Tibial nerve (tissue), 4 donors: ENCODE measurements at regions not wholly inside any gene's neighbourhood (a gene's known extent, or its start where the extent isn't known, plus 50 kb on each side); places are given as distances from the start of the nearest gene placed in this dataset.

Experiments used
- DNase-seq, 2 donors: peaks; one replicate each; pipeline ENCODE4 v3.0.0-alpha.2; 2019; ENCODE audit warnings: low spot score in 2 of 2
- H3K27ac ChIP-seq, 4 donors: fragments of 200-600 bp; sonication (generic) in 3 of 4; one replicate each; pipeline ENCODE4 v1.5.1; 2017 to 2019; ENCODE audit warnings: mild to moderate bottlenecking in 1 of 4
- H3K27me3 ChIP-seq, 2 donors: fragments of 200-600 bp; sonication (generic) in 1 of 2; one replicate each; pipeline versions ENCODE4 v1.5.1 to v1.6.0; 2017 to 2019
- H3K36me3 ChIP-seq, 3 donors: fragments of 200-600 bp; sonication (generic); one replicate each; pipeline ENCODE4 v1.5.1; 2018 to 2019
- H3K4me1 ChIP-seq, 4 donors: fragments of 200-600 bp; sonication (generic) in 3 of 4; one replicate each; pipeline ENCODE4 v1.5.1; 2017 to 2019
- H3K4me3 ChIP-seq, 4 donors: fragments of 200-600 bp; sonication (generic) in 3 of 4; one replicate each; pipeline ENCODE4 v1.5.1; 2017 to 2019; ENCODE audit warnings: mild to moderate bottlenecking in 1 of 4, moderate library complexity in 1 of 4
- H3K9me3 ChIP-seq, 4 donors: fragments of 200-600 bp; sonication (generic) in 3 of 4; one replicate each; pipeline ENCODE4 v1.5.1; 2017 to 2019
- CTCF ChIP-seq, 5 experiments: fragments of 200-600 bp in 3 of 5; fragments of 450-650 bp in 2 of 5; sonication (generic) in 3 of 5; IDR thresholded peaks; one replicate each; pipeline ENCODE4 v1.5.1; 2016 to 2019; ENCODE audit warnings: antibody characterized with exemption in 5 of 5, mild to moderate bottlenecking in 3 of 5, moderate library complexity in 2 of 5
- EP300 ChIP-seq, 2 donors: sonication (generic); formaldehyde crosslinking; IDR thresholded peaks; one replicate each; pipeline ENCODE4 v1.6.1; 2017; ENCODE audit warnings: antibody characterized with exemption in 2 of 2, mild to moderate bottlenecking in 1 of 2
- POLR2A ChIP-seq, 2 donors: fragments of 450-650 bp; IDR thresholded peaks; one replicate each; pipeline ENCODE4 v1.6.1; 2017; ENCODE audit warnings: antibody characterized with exemption in 2 of 2, mild to moderate bottlenecking in 2 of 2, moderate library complexity in 2 of 2
- WGBS, 2 donors: methylation state at CpG; one replicate each; pipeline ENCODE4 v1.1.5; 2018; 5-methylcytosine and 5-hydroxymethylcytosine counted together

DNA sequence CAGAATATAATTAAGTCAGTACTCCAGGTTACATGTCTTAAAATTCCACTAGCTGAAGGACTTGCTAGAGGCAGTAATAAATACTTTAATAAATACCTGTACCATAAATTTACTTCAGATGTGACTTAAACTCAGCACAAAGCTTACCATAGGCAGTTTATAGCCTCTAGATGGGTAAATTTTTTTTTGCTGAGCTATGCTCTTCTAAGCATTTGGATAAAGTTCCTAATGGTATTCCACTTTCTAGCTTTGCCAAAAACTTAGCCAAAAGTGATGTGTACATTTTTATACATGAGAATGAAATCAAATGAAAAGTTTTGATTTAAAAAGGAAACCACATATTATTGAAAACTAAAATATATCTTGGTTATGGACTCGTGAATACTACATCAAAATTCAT lies 63.7 kb upstream of the DHX40 start:
- H3K36me3 ChIP-seq, result no peaks in the 10 kb centered on the region
- H3K9me3 ChIP-seq, result no peaks in the 10 kb centered on the region
- no peaks in the 10 kb centered on the region for H3K27me3 ChIP-seq
- H3K4me3 ChIP-seq, result no peak overlapping the region
- no peak overlapping the region for H3K27ac ChIP-seq
- TF ChIP-seq POLR2A (IDR thresholded peaks at IDR 0.05) (no peak), EP300 (IDR thresholded peaks at IDR 0.05) (no peak), CTCF (IDR thresholded peaks at IDR 0.05) (no peak)
- no peak for DNase-seq
- H3K4me1 ChIP-seq, result peaks cover 0 to 13% (median 0%) of the 10 kb centered on the region in 4 donors
- WGBS, 2 donors, result 77 to 84% methylated on average over 1 of the region's 1 CpG

GRCh38 chr17:59502800-59503199 lies 62.6 kb upstream of the DHX40 start:
- peaks cover 0 to 13% (median 0%) of the 10 kb centered on the region in 4 donors for H3K4me1 ChIP-seq
- no peaks in the 10 kb centered on the region for H3K27me3 ChIP-seq
- no peak for TF ChIP-seq POLR2A (IDR thresholded peaks at IDR 0.05)
- no peak for TF ChIP-seq EP300 (IDR thresholded peaks at IDR 0.05)
- no peak for TF ChIP-seq CTCF (IDR thresholded peaks at IDR 0.05)
- no peak overlapping the region for H3K4me3 ChIP-seq
- no peak overlapping the region for H3K27ac ChIP-seq
- H3K9me3 ChIP-seq, result no peaks in the 10 kb centered on the region
- H3K36me3 ChIP-seq, result no peaks in the 10 kb centered on the region
- DNase-seq, result no peak

DNA sequence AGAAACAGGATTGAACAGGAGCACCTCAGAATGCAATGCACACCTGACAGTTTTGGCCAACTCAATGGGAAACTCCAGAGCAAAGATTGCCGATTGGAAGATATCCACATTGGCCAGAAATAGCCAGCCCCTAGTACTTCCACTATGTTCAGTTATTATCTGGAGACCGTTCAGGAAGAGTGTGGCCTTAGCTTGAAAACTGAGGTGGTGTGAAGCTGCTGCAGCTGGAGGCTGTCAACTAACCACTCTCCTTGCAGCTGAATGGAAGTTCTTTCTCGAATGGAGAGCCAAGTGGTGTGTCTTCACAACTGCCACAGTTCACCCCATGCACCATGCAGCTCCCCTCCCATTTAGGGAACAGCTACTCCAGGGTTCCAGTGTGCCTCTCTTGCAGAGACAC lies 61.9 kb upstream of the DHX40 start:
- no peak for TF ChIP-seq CTCF (IDR thresholded peaks at IDR 0.05)
- no peak for TF ChIP-seq EP300 (IDR thresholded peaks at IDR 0.05)
- no peak for TF ChIP-seq POLR2A (IDR thresholded peaks at IDR 0.05)
- WGBS, 2 donors, result 81 to 84% methylated on average over 3 of the region's 3 CpGs
- Histone ChIP-seq H3K4me1 (peaks cover 0 to 9% (median 0%) of the 10 kb centered on the region in 4 donors), H3K27ac (no peak overlapping the region), H3K4me3 (no peak overlapping the region), H3K36me3 (no peaks in the 10 kb centered on the region), H3K27me3 (no peaks in the 10 kb centered on the region), H3K9me3 (no peaks in the 10 kb centered on the region)
- no peak for DNase-seq

- H3K27me3 ChIP-seq, result no peaks in the 10 kb centered on the region
- no peak overlapping the region for H3K27ac ChIP-seq
- H3K4me3 ChIP-seq, result no peak overlapping the region
- no peak for TF ChIP-seq CTCF (IDR thresholded peaks at IDR 0.05)
- no peak for TF ChIP-seq EP300 (IDR thresholded peaks at IDR 0.05)
- TF ChIP-seq POLR2A (IDR thresholded peaks at IDR 0.05), result no peak
- WGBS, 2 donors, result 91 to 95% methylated on average over 4 of the region's 4 CpGs
- DNase-seq, result no peak
- H3K4me1 ChIP-seq, result no peaks in the 10 kb centered on the region
- H3K9me3 ChIP-seq, result no peaks in the 10 kb centered on the region
- H3K36me3 ChIP-seq, result no peaks in the 10 kb centered on the region
Observed at GRCh38 chr17:59504821-59505220, 60.6 kb upstream of the DHX40 start.

DNA sequence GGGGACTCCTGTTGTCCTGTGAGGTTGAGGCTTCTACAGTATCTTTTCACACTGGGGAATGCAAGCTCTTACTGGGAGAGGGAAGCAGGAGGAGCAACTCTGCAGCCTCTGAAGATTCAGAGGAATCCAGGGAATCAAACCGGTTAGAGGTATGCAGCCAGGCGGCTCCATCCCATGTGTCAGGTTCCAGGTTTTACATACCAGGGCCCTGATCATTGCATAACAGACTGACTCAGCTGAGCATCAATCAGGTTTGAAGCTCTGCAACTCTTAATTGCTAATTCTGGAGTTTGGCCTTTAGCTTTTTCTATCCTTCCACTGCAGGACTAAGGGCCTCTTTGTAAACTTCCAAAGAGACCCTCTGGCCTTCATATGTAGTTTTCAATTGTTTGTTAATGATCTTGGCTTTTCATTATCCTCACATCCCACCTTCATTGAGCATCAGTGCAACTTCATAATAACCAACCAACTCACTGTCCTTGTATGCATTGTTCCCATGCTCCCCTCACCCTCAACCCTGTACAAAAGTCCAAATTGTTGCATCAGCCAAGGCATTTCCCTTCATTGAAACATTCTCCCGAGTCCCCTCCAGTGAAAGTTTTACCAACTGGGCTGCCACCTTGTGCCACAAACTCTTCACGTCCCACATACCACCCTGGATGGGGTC lies 59.7 kb upstream of the DHX40 start:
- no peak overlapping the region for H3K4me3 ChIP-seq
- 80 to 83% methylated on average over 4 of the region's 4 CpGs for WGBS, 2 donors
- TF ChIP-seq CTCF (IDR thresholded peaks at IDR 0.05) (no peak), POLR2A (IDR thresholded peaks at IDR 0.05) (no peak), EP300 (IDR thresholded peaks at IDR 0.05) (no peak)
- no peaks in the 10 kb centered on the region for H3K9me3 ChIP-seq
- no peaks in the 10 kb centered on the region for H3K36me3 ChIP-seq
- no peak overlapping the region for H3K27ac ChIP-seq
- no peaks in the 10 kb centered on the region for H3K27me3 ChIP-seq
- no peak for DNase-seq
- H3K4me1 ChIP-seq, result no peaks in the 10 kb centered on the region
